RWPE2 (cell line): ENCODE measurements at regions not wholly inside any gene's neighbourhood (a gene's known extent, or its start where the extent isn't known, plus 50 kb on each side); places are given as distances from the start of the nearest gene placed in this dataset.

ENCODE experiments used
- ATAC-seq: fragments of 200-7000 bp; cut with Tn5 transposase; 3 replicates; pipeline ENCODE4 v1.9.1; 2021; ENCODE audit warnings: low read depth
- DNase-seq: peaks from one replicate; pipeline ENCODE4 v3.0.0-alpha.2; 2020; ENCODE audit warnings: low spot score
- H3K27ac ChIP-seq: fragments of 450-650 bp; 2 replicates; pipeline ENCODE4 v1.5.1; 2017; ENCODE audit warnings: mild to moderate bottlenecking; ENCODE audit not compliant: poor library complexity, severe bottlenecking
- H3K27me3 ChIP-seq: fragments of 250-450 bp; sonication (Bioruptor Pico); 2 replicates; pipeline ENCODE4 v1.5.1; 2021; ENCODE audit warnings: mild to moderate bottlenecking, moderate library complexity; ENCODE audit not compliant: insufficient read depth, poor library complexity, severe bottlenecking
- H3K36me3 ChIP-seq: fragments of 250-450 bp; sonication (Bioruptor Pico); 2 replicates; pipeline ENCODE4 v1.5.1; 2020; ENCODE audit warnings: low read depth, mild to moderate bottlenecking, moderate library complexity
- H3K4me1 ChIP-seq: fragments of 250-450 bp; sonication (Bioruptor Pico); 2 replicates; pipeline ENCODE4 v1.5.1; 2021; ENCODE audit warnings: mild to moderate bottlenecking, moderate library complexity; ENCODE audit not compliant: insufficient read depth, poor library complexity, severe bottlenecking
- H3K4me3 ChIP-seq: fragments of 250-450 bp; sonication (Bioruptor Pico); 2 replicates; pipeline ENCODE4 v1.5.1; 2021; ENCODE audit warnings: mild to moderate bottlenecking, moderate library complexity; ENCODE audit not compliant: severe bottlenecking
- H3K9me3 ChIP-seq: fragments of 250-450 bp; sonication (Bioruptor Pico); 2 replicates; pipeline ENCODE4 v1.5.1; 2021; ENCODE audit warnings: mild to moderate bottlenecking, moderate library complexity; ENCODE audit not compliant: severe bottlenecking
- TF ChIP-seq, protein P1 (sequence below): fragments of 450-650 bp; IDR thresholded peaks from one replicate; pipeline ENCODE4 v1.5.1; 2017; ENCODE audit warnings: mild to moderate bottlenecking, moderate library complexity; ENCODE audit not compliant: poor library complexity, severe bottlenecking

DNA sequence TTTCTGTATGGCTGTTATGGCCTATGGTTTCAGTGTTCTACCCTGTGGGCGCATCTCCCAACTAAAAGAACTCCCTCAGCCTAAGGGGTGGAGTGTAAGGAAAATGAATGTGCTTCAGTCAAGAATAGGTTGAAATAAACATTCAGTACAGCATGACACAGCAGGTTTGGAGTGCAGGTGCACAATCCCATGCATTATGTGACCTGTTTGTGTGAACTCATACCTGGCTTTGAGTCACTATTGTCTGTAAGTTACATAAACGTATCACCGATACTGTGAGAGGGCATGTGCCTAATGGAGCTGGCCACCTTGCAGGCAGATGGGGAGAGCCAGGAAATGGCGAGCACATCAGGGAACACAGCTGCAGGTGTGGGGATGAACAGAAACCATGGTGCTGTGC lies 216.0 kb downstream of the DSEL start:
- Histone ChIP-seq H3K4me1 (no peaks in the 10 kb centered on the region), H3K27me3 (no peaks in the 10 kb centered on the region), H3K4me3 (no peak overlapping the region), H3K9me3 (no peaks in the 10 kb centered on the region), H3K27ac (no peak overlapping the region), H3K36me3 (no peaks in the 10 kb centered on the region)
- no peak for DNase-seq
- ATAC-seq, result no peak
- TF ChIP-seq, protein P1, sequence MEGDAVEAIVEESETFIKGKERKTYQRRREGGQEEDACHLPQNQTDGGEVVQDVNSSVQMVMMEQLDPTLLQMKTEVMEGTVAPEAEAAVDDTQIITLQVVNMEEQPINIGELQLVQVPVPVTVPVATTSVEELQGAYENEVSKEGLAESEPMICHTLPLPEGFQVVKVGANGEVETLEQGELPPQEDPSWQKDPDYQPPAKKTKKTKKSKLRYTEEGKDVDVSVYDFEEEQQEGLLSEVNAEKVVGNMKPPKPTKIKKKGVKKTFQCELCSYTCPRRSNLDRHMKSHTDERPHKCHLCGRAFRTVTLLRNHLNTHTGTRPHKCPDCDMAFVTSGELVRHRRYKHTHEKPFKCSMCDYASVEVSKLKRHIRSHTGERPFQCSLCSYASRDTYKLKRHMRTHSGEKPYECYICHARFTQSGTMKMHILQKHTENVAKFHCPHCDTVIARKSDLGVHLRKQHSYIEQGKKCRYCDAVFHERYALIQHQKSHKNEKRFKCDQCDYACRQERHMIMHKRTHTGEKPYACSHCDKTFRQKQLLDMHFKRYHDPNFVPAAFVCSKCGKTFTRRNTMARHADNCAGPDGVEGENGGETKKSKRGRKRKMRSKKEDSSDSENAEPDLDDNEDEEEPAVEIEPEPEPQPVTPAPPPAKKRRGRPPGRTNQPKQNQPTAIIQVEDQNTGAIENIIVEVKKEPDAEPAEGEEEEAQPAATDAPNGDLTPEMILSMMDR, result no peak

GRCh38 chr18:67292814-67293213 lies 223.7 kb downstream of the DSEL start:
- H3K9me3 ChIP-seq, result no peaks in the 10 kb centered on the region
- DNase-seq (no peak), ATAC-seq (no peak)
- TF ChIP-seq, protein P1, result no peak
- H3K27me3 ChIP-seq, result no peaks in the 10 kb centered on the region
- H3K27ac ChIP-seq, result no peak overlapping the region
- no peak overlapping the region for H3K4me3 ChIP-seq
- H3K36me3 ChIP-seq, result no peaks in the 10 kb centered on the region
- peaks cover 6% of the 10 kb centered on the region for H3K4me1 ChIP-seq

GRCh38 chr18:67290421-67290820 lies 226.1 kb downstream of the DSEL start:
- Histone ChIP-seq H3K4me1 (peaks cover 6% of the 10 kb centered on the region), H3K27me3 (no peaks in the 10 kb centered on the region), H3K36me3 (no peaks in the 10 kb centered on the region), H3K9me3 (no peaks in the 10 kb centered on the region), H3K4me3 (no peak overlapping the region), H3K27ac (no peak overlapping the region)
- TF ChIP-seq, protein P1, result no peak
- DNase-seq, result no peak
- peak; percentile 33; the same call in 1 of the 3 replicates for ATAC-seq

- Histone ChIP-seq H3K27ac (no peak overlapping the region), H3K27me3 (no peaks in the 10 kb centered on the region), H3K4me1 (peaks cover 6% of the 10 kb centered on the region), H3K9me3 (no peaks in the 10 kb centered on the region), H3K4me3 (no peak overlapping the region), H3K36me3 (no peaks in the 10 kb centered on the region)
- TF ChIP-seq, protein P1, result no peak
- no peak for DNase-seq
- ATAC-seq, result no peak
Measured at GRCh38 chr18:67285583-67285982, 230.9 kb downstream of the DSEL start.

DNA sequence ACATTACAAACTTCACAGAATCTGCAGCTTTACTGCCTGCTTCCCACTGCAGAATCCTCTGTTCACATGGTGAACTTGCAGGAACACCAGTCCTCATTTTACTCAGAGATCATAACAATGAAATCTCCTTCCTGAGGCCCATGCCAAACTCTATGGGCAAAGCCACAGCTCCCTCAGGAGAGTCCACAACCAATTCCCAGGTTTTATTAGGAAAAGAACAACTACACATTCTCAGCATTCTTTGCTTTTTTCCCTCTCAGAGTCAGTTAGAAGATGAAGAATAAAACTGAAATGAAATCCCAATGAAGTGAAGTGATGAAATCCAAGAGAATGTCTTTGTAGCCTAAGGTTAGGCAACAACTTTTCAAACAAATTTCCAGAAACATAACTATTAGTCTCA lies 233.7 kb downstream of the DSEL start:
- Histone ChIP-seq H3K4me3 (no peak overlapping the region), H3K27ac (no peak overlapping the region), H3K4me1 (no peaks in the 10 kb centered on the region), H3K36me3 (no peaks in the 10 kb centered on the region), H3K9me3 (no peaks in the 10 kb centered on the region), H3K27me3 (no peaks in the 10 kb centered on the region)
- TF ChIP-seq, protein P1, result no peak
- ATAC-seq (no peak), DNase-seq (no peak)
